SU-DHL-6 (cell line): ENCODE measurements at regions not wholly inside any gene's neighbourhood (a gene's known extent, or its start where the extent isn't known, plus 50 kb on each side); places are given as distances from the start of the nearest gene placed in this dataset.

Experiments
- H2AFZ ChIP-seq: fragments of 200-600 bp; sonication (generic); 2 replicates; pipeline ENCODE4 v1.6.1; 2014; ENCODE audit warnings: low read depth, mild to moderate bottlenecking, moderate library complexity, mixed read lengths, antibody characterized with exemption, low read length; ENCODE audit not compliant: severe bottlenecking
- H3F3A ChIP-seq: fragments of 200-600 bp; shearing (Covaris generic); 2 replicates; pipeline ENCODE4 v1.6.0; 2016; ENCODE audit warnings: antibody characterized with exemption, mild to moderate bottlenecking; ENCODE audit not compliant: insufficient read depth
- H3K27ac ChIP-seq: fragments of 200-600 bp; sonication (generic); 2 replicates; pipeline ENCODE4 v1.5.1; 2016; ENCODE audit warnings: low read depth, mild to moderate bottlenecking, low read length, moderate library complexity, mixed read lengths
- H3K27me3 ChIP-seq: fragments of 200-600 bp; sonication (generic), shearing (Covaris generic); 2 replicates; pipeline ENCODE4 v1.6.0; 2014; ENCODE audit warnings: mild to moderate bottlenecking, low read length
- H3K36me3 ChIP-seq: fragments of 200-600 bp; sonication (generic); 2 replicates; pipeline ENCODE4 v1.6.1; 2014; ENCODE audit warnings: mild to moderate bottlenecking, low read length, mixed read lengths
- H3K4me2 ChIP-seq: fragments of 300-600, 200-600 bp; shearing (Covaris generic), sonication (generic); 2 replicates; pipeline ENCODE4 v1.6.0; 2014; ENCODE audit warnings: low read length, low read depth, mild to moderate bottlenecking; ENCODE audit not compliant: poor library complexity, severe bottlenecking
- H3K4me3 ChIP-seq: fragments of 200-600 bp; sonication (generic); 2 replicates; pipeline ENCODE4 v1.5.1; 2014; ENCODE audit warnings: antibody characterized with exemption, low read length, mild to moderate bottlenecking, mixed read lengths; ENCODE audit not compliant: insufficient read depth, poor library complexity, severe bottlenecking
- H3K79me2 ChIP-seq: fragments of 200-600 bp; sonication (generic); 2 replicates; pipeline ENCODE4 v1.6.1; 2014; ENCODE audit warnings: mild to moderate bottlenecking, low read length, moderate library complexity; ENCODE audit not compliant: insufficient read depth
- H3K9ac ChIP-seq: fragments of 200-600 bp; sonication (generic); 2 replicates; pipeline ENCODE4 v1.7.0; 2014; ENCODE audit warnings: mild to moderate bottlenecking, low read length
- H3K9me2 ChIP-seq: fragments of 200-600 bp; sonication (generic); replicated peaks from 2 replicates; pipeline ENCODE4 v1.6.1; 2014; ENCODE audit warnings: low read length; ENCODE audit not compliant: insufficient read depth
- H3K9me3 ChIP-seq: fragments of 200-600 bp; sonication (generic); 2 replicates; pipeline ENCODE4 v1.6.1; 2014; ENCODE audit warnings: low read length, mixed read lengths; ENCODE audit not compliant: insufficient read depth
- H4K20me1 ChIP-seq: fragments of 200-600 bp; sonication (generic); 2 replicates; pipeline ENCODE4 v1.6.1; 2014; ENCODE audit warnings: low read depth, mild to moderate bottlenecking, antibody characterized with exemption, low read length, moderate library complexity, mixed read lengths
- EZH2phosphoT487 ChIP-seq: fragments of 200-600 bp; sonication (generic), shearing (Covaris generic); conservative IDR thresholded peaks from 2 replicates; pipeline ENCODE4 v1.6.1; 2018; ENCODE audit warnings: mild to moderate bottlenecking, antibody characterized with exemption, low read length, moderate library complexity, mixed read lengths
- TF ChIP-seq, protein P1 (sequence below): fragments of 200-600 bp; sonication (generic); IDR thresholded peaks from one replicate; pipeline ENCODE4 v1.5.1; 2017; ENCODE audit warnings: antibody characterized with exemption, mild to moderate bottlenecking, low read length, moderate library complexity; ENCODE audit not compliant: insufficient read depth, poor library complexity, severe bottlenecking

- Histone ChIP-seq H3K4me3 (no peak overlapping the region), H3K9me3 (peaks cover 15% of the 10 kb centered on the region; the same call in 1 of the 2 replicates), H3K79me2 (no peaks in the 10 kb centered on the region), H3K9me2 (no peaks in the 10 kb centered on the region), H2AFZ (no peak overlapping the region), H3K9ac (no peak overlapping the region), H4K20me1 (no peaks in the 10 kb centered on the region), H3F3A (no peaks in the 10 kb centered on the region), H3K27me3 (no peaks in the 10 kb centered on the region), H3K27ac (no peak overlapping the region), H3K4me2 (no peak overlapping the region), H3K36me3 (no peaks in the 10 kb centered on the region)
- TF ChIP-seq, protein P1, sequence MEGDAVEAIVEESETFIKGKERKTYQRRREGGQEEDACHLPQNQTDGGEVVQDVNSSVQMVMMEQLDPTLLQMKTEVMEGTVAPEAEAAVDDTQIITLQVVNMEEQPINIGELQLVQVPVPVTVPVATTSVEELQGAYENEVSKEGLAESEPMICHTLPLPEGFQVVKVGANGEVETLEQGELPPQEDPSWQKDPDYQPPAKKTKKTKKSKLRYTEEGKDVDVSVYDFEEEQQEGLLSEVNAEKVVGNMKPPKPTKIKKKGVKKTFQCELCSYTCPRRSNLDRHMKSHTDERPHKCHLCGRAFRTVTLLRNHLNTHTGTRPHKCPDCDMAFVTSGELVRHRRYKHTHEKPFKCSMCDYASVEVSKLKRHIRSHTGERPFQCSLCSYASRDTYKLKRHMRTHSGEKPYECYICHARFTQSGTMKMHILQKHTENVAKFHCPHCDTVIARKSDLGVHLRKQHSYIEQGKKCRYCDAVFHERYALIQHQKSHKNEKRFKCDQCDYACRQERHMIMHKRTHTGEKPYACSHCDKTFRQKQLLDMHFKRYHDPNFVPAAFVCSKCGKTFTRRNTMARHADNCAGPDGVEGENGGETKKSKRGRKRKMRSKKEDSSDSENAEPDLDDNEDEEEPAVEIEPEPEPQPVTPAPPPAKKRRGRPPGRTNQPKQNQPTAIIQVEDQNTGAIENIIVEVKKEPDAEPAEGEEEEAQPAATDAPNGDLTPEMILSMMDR, result no peak
- no peak for TF ChIP-seq EZH2phosphoT487
Observed at GRCh38 chr9:16236882-16237281, 633.6 kb downstream of the BNC2 start.

GRCh38 chr9:16238623-16239138 lies 631.8 kb downstream of the BNC2 start:
- no peaks in the 10 kb centered on the region for H3K36me3 ChIP-seq
- peaks cover 10% of the 10 kb centered on the region; the same call in 1 of the 2 replicates for H3K9me3 ChIP-seq
- no peaks in the 10 kb centered on the region for H3K9me2 ChIP-seq
- no peak overlapping the region for H3K4me3 ChIP-seq
- H3K79me2 ChIP-seq, result no peaks in the 10 kb centered on the region
- TF ChIP-seq EZH2phosphoT487, result no peak
- TF ChIP-seq, protein P1, result no peak
- H3K27me3 ChIP-seq, result no peaks in the 10 kb centered on the region
- H4K20me1 ChIP-seq, result no peaks in the 10 kb centered on the region
- no peak overlapping the region for H3K9ac ChIP-seq
- H3K27ac ChIP-seq, result no peak overlapping the region
- no peaks in the 10 kb centered on the region for H3F3A ChIP-seq
- no peak overlapping the region for H2AFZ ChIP-seq
- H3K4me2 ChIP-seq, result no peak overlapping the region

- Histone ChIP-seq H3F3A (no peaks in the 10 kb centered on the region), H3K27ac (no peak overlapping the region), H3K9me2 (no peaks in the 10 kb centered on the region), H3K36me3 (no peaks in the 10 kb centered on the region), H3K9me3 (no peaks in the 10 kb centered on the region), H3K9ac (no peak overlapping the region), H4K20me1 (no peaks in the 10 kb centered on the region), H3K4me3 (no peak overlapping the region), H2AFZ (no peak overlapping the region), H3K27me3 (no peaks in the 10 kb centered on the region), H3K4me2 (no peak overlapping the region), H3K79me2 (no peaks in the 10 kb centered on the region)
- TF ChIP-seq EZH2phosphoT487, result no peak
- TF ChIP-seq, protein P1, result no peak
Observed at GRCh38 chr9:16241231-16241630, 629.2 kb downstream of the BNC2 start.

- H3K27me3 ChIP-seq, result no peaks in the 10 kb centered on the region
- no peak overlapping the region for H3K9ac ChIP-seq
- no peaks in the 10 kb centered on the region for H3K36me3 ChIP-seq
- no peak overlapping the region for H3K4me3 ChIP-seq
- H3K9me2 ChIP-seq, result no peaks in the 10 kb centered on the region
- no peak for TF ChIP-seq EZH2phosphoT487
- TF ChIP-seq, protein P1, result no peak
- H3K79me2 ChIP-seq, result no peaks in the 10 kb centered on the region
- H3K4me2 ChIP-seq, result no peak overlapping the region
- no peaks in the 10 kb centered on the region for H4K20me1 ChIP-seq
- no peak overlapping the region for H2AFZ ChIP-seq
- no peaks in the 10 kb centered on the region for H3F3A ChIP-seq
- no peak overlapping the region for H3K27ac ChIP-seq
- no peaks in the 10 kb centered on the region for H3K9me3 ChIP-seq
Observed at GRCh38 chr9:16243798-16244197, 626.7 kb downstream of the BNC2 start.
